ENCODE measurements at regions not wholly inside any gene's neighbourhood (a gene's known extent, or its start where the extent isn't known, plus 50 kb on each side); places are given as distances from the start of the nearest gene placed in this dataset.
"Not testable (repeated sequence)": the region's sequence is repeated elsewhere in the genome, so short reads cannot be mapped to it uniquely, and the experiment has no call there.

- TF ChIP-seq CTCF (IDR thresholded peaks at IDR 0.05; ENCODE audit: low read depth, low read length), result no peak
- Histone ChIP-seq H3K27ac (no peak overlapping the region), H3K4me3 (ENCODE audit: low read depth, low read length) (no peak overlapping the region), H3K9me3 (ENCODE audit: severe bottlenecking) (no peaks in the 10 kb centered on the region), H3K27me3 (ENCODE audit: insufficient read depth, low read depth, severe bottlenecking) (no peaks in the 10 kb centered on the region), H3K36me3 (no peaks in the 10 kb centered on the region)
- DNase-seq, result no peak
Measured at GRCh38 chr9:102185962-102186361, 447.5 kb upstream of the GRIN3A start.

- H3K36me3 ChIP-seq, result no peaks in the 10 kb centered on the region
- H3K27me3 ChIP-seq (ENCODE audit: insufficient read depth, low read depth, severe bottlenecking), result no peaks in the 10 kb centered on the region
- no peak overlapping the region for H3K27ac ChIP-seq
- no peak for TF ChIP-seq CTCF (IDR thresholded peaks at IDR 0.05; ENCODE audit: low read depth, low read length)
- DNase-seq, result no peak
- no peak overlapping the region for H3K4me3 ChIP-seq (ENCODE audit: low read depth, low read length)
- no peaks in the 10 kb centered on the region for H3K9me3 ChIP-seq (ENCODE audit: severe bottlenecking)
Measured at GRCh38 chr9:102185371-102185770, 446.9 kb upstream of the GRIN3A start.

GRCh38 chr9:102178811-102179210 is 440.4 kb upstream of the GRIN3A start:
- Histone ChIP-seq H3K36me3 (no peaks in the 10 kb centered on the region), H3K4me3 (ENCODE audit: low read depth, low read length) (no peak overlapping the region), H3K27ac (no peak overlapping the region), H3K27me3 (ENCODE audit: insufficient read depth, low read depth, severe bottlenecking) (no peaks in the 10 kb centered on the region), H3K9me3 (ENCODE audit: severe bottlenecking) (peaks cover 15% of the 10 kb centered on the region)
- no peak for TF ChIP-seq CTCF (IDR thresholded peaks at IDR 0.05; ENCODE audit: low read depth, low read length)
- DNase-seq, result no peak

GRCh38 chr9:102174202-102174601 is 435.8 kb upstream of the GRIN3A start:
- H3K9me3 ChIP-seq (ENCODE audit: severe bottlenecking), result peaks cover 15% of the 10 kb centered on the region
- not testable (repeated sequence) for H3K36me3 ChIP-seq; H3K4me3 ChIP-seq (ENCODE audit: low read depth, low read length); DNase-seq; H3K27ac ChIP-seq; H3K27me3 ChIP-seq (ENCODE audit: insufficient read depth, low read depth, severe bottlenecking)

- no peaks in the 10 kb centered on the region for H3K36me3 ChIP-seq
- no peak for TF ChIP-seq CTCF (IDR thresholded peaks at IDR 0.05; ENCODE audit: low read depth, low read length)
- no peak overlapping the region for H3K27ac ChIP-seq
- DNase-seq, result no peak
- H3K27me3 ChIP-seq (ENCODE audit: insufficient read depth, low read depth, severe bottlenecking), result no peaks in the 10 kb centered on the region
- no peaks in the 10 kb centered on the region for H3K9me3 ChIP-seq (ENCODE audit: severe bottlenecking)
- no peak overlapping the region for H3K4me3 ChIP-seq (ENCODE audit: low read depth, low read length)
Measured at GRCh38 chr9:102164247-102164646, 425.8 kb upstream of the GRIN3A start.

GRCh38 chr9:102153081-102153480 is 414.6 kb upstream of the GRIN3A start:
- H3K27me3 ChIP-seq (ENCODE audit: insufficient read depth, low read depth, severe bottlenecking); H3K4me3 ChIP-seq (ENCODE audit: low read depth, low read length); H3K9me3 ChIP-seq (ENCODE audit: severe bottlenecking); H3K27ac ChIP-seq; H3K36me3 ChIP-seq; DNase-seq: not testable (repeated sequence)

- DNase-seq, result no peak
- TF ChIP-seq CTCF (IDR thresholded peaks at IDR 0.05; ENCODE audit: low read depth, low read length), result no peak
Measured at GRCh38 chr9:102135768-102136167, 397.3 kb upstream of the GRIN3A start.

More at GRCh38 chr9:102135768-102136167, 397.3 kb upstream of the GRIN3A start:
- H3K9me3 ChIP-seq (ENCODE audit: severe bottlenecking), result peaks cover 4% of the 10 kb centered on the region
- H3K27me3 ChIP-seq (ENCODE audit: insufficient read depth, low read depth, severe bottlenecking), result no peaks in the 10 kb centered on the region
- no peak overlapping the region for H3K4me3 ChIP-seq (ENCODE audit: low read depth, low read length)
- H3K36me3 ChIP-seq, result no peaks in the 10 kb centered on the region
- no peak overlapping the region for H3K27ac ChIP-seq

Data from WERI-Rb-1 (cell line).